ENCODE measurements at regions not wholly inside any gene's neighbourhood (a gene's known extent, or its start where the extent isn't known, plus 50 kb on each side); places are given as distances from the start of the nearest gene placed in this dataset.

- Histone ChIP-seq H3K9me2 (ENCODE audit: low read depth, low read length) (no peaks in the 10 kb centered on the region), H3K9me3 (ENCODE audit: low read length) (no peaks in the 10 kb centered on the region), H4K20me1 (ENCODE audit: insufficient read depth, low read length) (no peaks in the 10 kb centered on the region), H2AFZ (ENCODE audit: low read length) (no peak overlapping the region), H3F3A (ENCODE audit: insufficient read depth, low read length) (no peaks in the 10 kb centered on the region), H3K27me3 (ENCODE audit: insufficient read depth, low read length) (no peaks in the 10 kb centered on the region), H3K27ac (ENCODE audit: low read depth, low read length, poor library complexity, severe bottlenecking) (no peak overlapping the region), H3K4me2 (ENCODE audit: low read length) (no peak overlapping the region), H3K36me3 (ENCODE audit: insufficient read depth, low read length) (no peaks in the 10 kb centered on the region), H3K4me1 (ENCODE audit: insufficient read depth, low read length, severe bottlenecking) (no peaks in the 10 kb centered on the region), H3K4me3 (ENCODE audit: low read depth, low read length, poor library complexity, severe bottlenecking) (no peak overlapping the region), H3K9ac (ENCODE audit: low read length) (no peak overlapping the region), H3K79me2 (ENCODE audit: insufficient read depth, low read length) (no peaks in the 10 kb centered on the region)
- TF ChIP-seq EZH2 (IDR thresholded peaks at IDR 0.05; ENCODE audit: borderline replicate concordance, low read length) (no peak), CTCF (IDR thresholded peaks at IDR 0.05; ENCODE audit: low read length) (no peak)
Measured at GRCh38 chr13:84845907-84846619, 953.2 kb downstream of the SLITRK6 start.

GRCh38 chr13:84844473-84844872 lies 954.7 kb downstream of the SLITRK6 start:
- Histone ChIP-seq H3K4me1 (ENCODE audit: insufficient read depth, low read length, severe bottlenecking) (no peaks in the 10 kb centered on the region), H3K4me2 (ENCODE audit: low read length) (no peak overlapping the region), H3K9me2 (ENCODE audit: low read depth, low read length) (no peaks in the 10 kb centered on the region), H3K79me2 (ENCODE audit: insufficient read depth, low read length) (no peaks in the 10 kb centered on the region), H3K27ac (ENCODE audit: low read depth, low read length, poor library complexity, severe bottlenecking) (no peak overlapping the region), H3K4me3 (ENCODE audit: low read depth, low read length, poor library complexity, severe bottlenecking) (no peak overlapping the region), H2AFZ (ENCODE audit: low read length) (no peak overlapping the region), H3K9me3 (ENCODE audit: low read length) (no peaks in the 10 kb centered on the region), H3F3A (ENCODE audit: insufficient read depth, low read length) (no peaks in the 10 kb centered on the region), H3K9ac (ENCODE audit: low read length) (no peak overlapping the region), H3K36me3 (ENCODE audit: insufficient read depth, low read length) (no peaks in the 10 kb centered on the region), H3K27me3 (ENCODE audit: insufficient read depth, low read length) (no peaks in the 10 kb centered on the region), H4K20me1 (ENCODE audit: insufficient read depth, low read length) (no peaks in the 10 kb centered on the region)
- peak; percentile 67 for TF ChIP-seq CTCF (IDR thresholded peaks at IDR 0.05; ENCODE audit: low read length)
- TF ChIP-seq EZH2 (IDR thresholded peaks at IDR 0.05; ENCODE audit: borderline replicate concordance, low read length), result no peak

GRCh38 chr13:84843368-84843767 lies 955.9 kb downstream of the SLITRK6 start:
- Histone ChIP-seq H3K4me2 (ENCODE audit: low read length) (no peak overlapping the region), H3K9me2 (ENCODE audit: low read depth, low read length) (no peaks in the 10 kb centered on the region), H2AFZ (ENCODE audit: low read length) (no peak overlapping the region), H3K27me3 (ENCODE audit: insufficient read depth, low read length) (no peaks in the 10 kb centered on the region), H3K27ac (ENCODE audit: low read depth, low read length, poor library complexity, severe bottlenecking) (no peak overlapping the region), H4K20me1 (ENCODE audit: insufficient read depth, low read length) (no peaks in the 10 kb centered on the region), H3K9ac (ENCODE audit: low read length) (no peak overlapping the region), H3K4me3 (ENCODE audit: low read depth, low read length, poor library complexity, severe bottlenecking) (no peak overlapping the region), H3K79me2 (ENCODE audit: insufficient read depth, low read length) (no peaks in the 10 kb centered on the region), H3K4me1 (ENCODE audit: insufficient read depth, low read length, severe bottlenecking) (no peaks in the 10 kb centered on the region), H3K9me3 (ENCODE audit: low read length) (no peaks in the 10 kb centered on the region), H3F3A (ENCODE audit: insufficient read depth, low read length) (no peaks in the 10 kb centered on the region), H3K36me3 (ENCODE audit: insufficient read depth, low read length) (no peaks in the 10 kb centered on the region)
- TF ChIP-seq CTCF (IDR thresholded peaks at IDR 0.05; ENCODE audit: low read length), result no peak
- TF ChIP-seq EZH2 (IDR thresholded peaks at IDR 0.05; ENCODE audit: borderline replicate concordance, low read length), result no peak
